NCI-H187 treated with DMSO at 0.1 percent for 48 hours (cell line): ENCODE measurements at regions not wholly inside any gene's neighbourhood (a gene's known extent, or its start where the extent isn't known, plus 50 kb on each side); places are given as distances from the start of the nearest gene placed in this dataset.
"Not testable (repeated sequence)": the region's sequence is repeated elsewhere in the genome, so short reads cannot be mapped to it uniquely, and the experiment has no call there.

Experiments used
- DNase-seq: peaks from one replicate; lab custom pipeline; 2025; lab: John Stamatoyannopoulos, UW

GRCh38 chr2:3036432-3037125, 341.0 kb downstream of the EIPR1 start:
- DNase-seq: no peak

GRCh38 chr2:3035385-3036050, 342.1 kb downstream of the EIPR1 start:
- DNase-seq: no peak

- no peak for DNase-seq
Measured at GRCh38 chr2:3034856-3035255, 342.8 kb downstream of the EIPR1 start.

GRCh38 chr2:3034396-3034795, 343.2 kb downstream of the EIPR1 start:
- DNase-seq: no peak

GRCh38 chr2:3033315-3033714, 344.3 kb downstream of the EIPR1 start:
- no peak for DNase-seq

- DNase-seq: not testable (repeated sequence)
Measured at GRCh38 chr2:3030791-3031190, 346.8 kb downstream of the EIPR1 start.

- DNase-seq: no peak
Measured at GRCh38 chr2:3025984-3026383, 351.6 kb downstream of the EIPR1 start.

GRCh38 chr2:3025261-3025660, 352.4 kb downstream of the EIPR1 start:
- no peak for DNase-seq

GRCh38 chr2:3024401-3024935, 353.1 kb downstream of the EIPR1 start:
- no peak for DNase-seq

GRCh38 chr2:3023531-3023930, 354.1 kb downstream of the EIPR1 start:
- DNase-seq: no peak

GRCh38 chr2:3022841-3023372, 354.7 kb downstream of the EIPR1 start:
- DNase-seq: no peak

- DNase-seq: no peak
Measured at GRCh38 chr2:3021720-3022119, 355.9 kb downstream of the EIPR1 start.

GRCh38 chr2:3010001-3010400, 367.6 kb downstream of the EIPR1 start:
- no peak for DNase-seq

- DNase-seq: no peak
Measured at GRCh38 chr2:3009483-3009882, 368.1 kb downstream of the EIPR1 start.

- DNase-seq: no peak
Measured at GRCh38 chr2:3009005-3009404, 368.6 kb downstream of the EIPR1 start.

GRCh38 chr2:3008561-3008960, 369.1 kb downstream of the EIPR1 start:
- no peak for DNase-seq

GRCh38 chr2:3007135-3007534, 370.5 kb downstream of the EIPR1 start:
- no peak for DNase-seq

GRCh38 chr2:3005859-3006501, 371.6 kb downstream of the EIPR1 start:
- peak; percentile 48 for DNase-seq

GRCh38 chr2:3001615-3002560, 375.7 kb downstream of the EIPR1 start:
- peak; percentile 48 for DNase-seq

- no peak for DNase-seq
Measured at GRCh38 chr2:3000968-3001367, 376.6 kb downstream of the EIPR1 start.

- no peak for DNase-seq
Measured at GRCh38 chr2:3000125-3000524, 377.5 kb downstream of the EIPR1 start.

- no peak for DNase-seq
Measured at GRCh38 chr2:2998971-2999370, 378.6 kb downstream of the EIPR1 start.
